ENCODE measurements at regions not wholly inside any gene's neighbourhood (a gene's known extent, or its start where the extent isn't known, plus 50 kb on each side); places are given as distances from the start of the nearest gene placed in this dataset.

- Histone ChIP-seq H3K36me3 (ENCODE audit: insufficient read depth, low read length) (no peaks in the 10 kb centered on the region), H3K27ac (ENCODE audit: low read depth in 1 of 2, low read length in 2 of 2) (no peak overlapping the region), H3K4me3 (ENCODE audit: low read length) (no peak overlapping the region), H3K9me3 (ENCODE audit: control insufficient read depth in 1 of 2, insufficient read depth in 1 of 2, low read length in 2 of 2) (peaks cover 0 to 4% of the 10 kb centered on the region in 2 experiments), H3K4me1 (ENCODE audit: insufficient read depth, low read length) (no peaks in the 10 kb centered on the region), H3K27me3 (ENCODE audit: control insufficient read depth in 1 of 2, insufficient read depth in 2 of 2, low read length in 2 of 2) (no peaks in the 10 kb centered on the region)
- Mint-ChIP-seq H3K27ac (no peak overlapping the region), H3K36me3 (ENCODE audit: low read depth) (no peaks in the 10 kb centered on the region), H3K9me3 (no peaks in the 10 kb centered on the region), H3K4me1 (ENCODE audit: low read depth) (no peaks in the 10 kb centered on the region), H3K4me3 (no peak overlapping the region), H3K27me3 (no peaks in the 10 kb centered on the region)
- DNase-seq (no peak), ATAC-seq (ENCODE audit: poor library complexity) (no peak)
- CTCF ChIA-PET, result no interaction called here
- intact Hi-C loops (cut with DNase I, micrococcal nuclease), result no loop called here
- POLR2A ChIA-PET, result no interaction called here
- no peak for TF ChIP-seq CTCF (IDR thresholded peaks at IDR 0.05)
These were observed 579.4 kb upstream of the FAM98A start for GRCh38 chr2:34178482-34178881.

GRCh38 chr2:34176693-34177092, 577.6 kb upstream of the FAM98A start:
- Mint-ChIP-seq H3K27ac (no peak overlapping the region), H3K27me3 (no peaks in the 10 kb centered on the region), H3K9me3 (no peaks in the 10 kb centered on the region), H3K4me3 (no peak overlapping the region), H3K36me3 (ENCODE audit: low read depth) (no peaks in the 10 kb centered on the region), H3K4me1 (ENCODE audit: low read depth) (no peaks in the 10 kb centered on the region)
- H3K4me1 ChIP-seq (ENCODE audit: insufficient read depth, low read length), result no peaks in the 10 kb centered on the region
- peaks cover 0 to 4% of the 10 kb centered on the region in 2 experiments for H3K9me3 ChIP-seq (ENCODE audit: control insufficient read depth in 1 of 2, insufficient read depth in 1 of 2, low read length in 2 of 2)
- DNase-seq (no peak), ATAC-seq (ENCODE audit: poor library complexity) (no peak)
- CTCF ChIA-PET, result no interaction called here
- H3K27me3 ChIP-seq (ENCODE audit: control insufficient read depth in 1 of 2, insufficient read depth in 2 of 2, low read length in 2 of 2), result no peaks in the 10 kb centered on the region
- no peak overlapping the region for H3K4me3 ChIP-seq (ENCODE audit: low read length)
- POLR2A ChIA-PET, result no interaction called here
- TF ChIP-seq CTCF (IDR thresholded peaks at IDR 0.05), result no peak
- no peak overlapping the region for H3K27ac ChIP-seq (ENCODE audit: low read depth in 1 of 2, low read length in 2 of 2)
- H3K36me3 ChIP-seq (ENCODE audit: insufficient read depth, low read length), result no peaks in the 10 kb centered on the region
- intact Hi-C loops (cut with DNase I, micrococcal nuclease), result no loop called here

- intact Hi-C loops (cut with DNase I, micrococcal nuclease), result no loop called here
- H3K4me3 ChIP-seq (ENCODE audit: low read length), result no peak overlapping the region
- no peaks in the 10 kb centered on the region for H3K9me3 ChIP-seq (ENCODE audit: control insufficient read depth in 1 of 2, insufficient read depth in 1 of 2, low read length in 2 of 2)
- TF ChIP-seq CTCF (IDR thresholded peaks at IDR 0.05), result no peak
- POLR2A ChIA-PET, result no interaction called here
- no peaks in the 10 kb centered on the region for H3K4me1 Mint-ChIP-seq (ENCODE audit: low read depth)
- H3K36me3 Mint-ChIP-seq (ENCODE audit: low read depth), result no peaks in the 10 kb centered on the region
- DNase-seq (no peak), ATAC-seq (ENCODE audit: poor library complexity) (no peak)
- H3K27me3 ChIP-seq (ENCODE audit: control insufficient read depth in 1 of 2, insufficient read depth in 2 of 2, low read length in 2 of 2), result no peaks in the 10 kb centered on the region
- no peaks in the 10 kb centered on the region for H3K4me1 ChIP-seq (ENCODE audit: insufficient read depth, low read length)
- no peaks in the 10 kb centered on the region for H3K27me3 Mint-ChIP-seq
- H3K4me3 Mint-ChIP-seq, result no peak overlapping the region
- no peaks in the 10 kb centered on the region for H3K36me3 ChIP-seq (ENCODE audit: insufficient read depth, low read length)
- CTCF ChIA-PET, result no interaction called here
- H3K27ac Mint-ChIP-seq, result no peak overlapping the region
- H3K9me3 Mint-ChIP-seq, result no peaks in the 10 kb centered on the region
- no peak overlapping the region for H3K27ac ChIP-seq (ENCODE audit: low read depth in 1 of 2, low read length in 2 of 2)
These were observed 575.4 kb upstream of the FAM98A start for GRCh38 chr2:34174506-34174905.

All from CD4-positive, alpha-beta T cell (primary cell).